ENCODE measurements at regions not wholly inside any gene's neighbourhood (a gene's known extent, or its start where the extent isn't known, plus 50 kb on each side); places are given as distances from the start of the nearest gene placed in this dataset.

DNA sequence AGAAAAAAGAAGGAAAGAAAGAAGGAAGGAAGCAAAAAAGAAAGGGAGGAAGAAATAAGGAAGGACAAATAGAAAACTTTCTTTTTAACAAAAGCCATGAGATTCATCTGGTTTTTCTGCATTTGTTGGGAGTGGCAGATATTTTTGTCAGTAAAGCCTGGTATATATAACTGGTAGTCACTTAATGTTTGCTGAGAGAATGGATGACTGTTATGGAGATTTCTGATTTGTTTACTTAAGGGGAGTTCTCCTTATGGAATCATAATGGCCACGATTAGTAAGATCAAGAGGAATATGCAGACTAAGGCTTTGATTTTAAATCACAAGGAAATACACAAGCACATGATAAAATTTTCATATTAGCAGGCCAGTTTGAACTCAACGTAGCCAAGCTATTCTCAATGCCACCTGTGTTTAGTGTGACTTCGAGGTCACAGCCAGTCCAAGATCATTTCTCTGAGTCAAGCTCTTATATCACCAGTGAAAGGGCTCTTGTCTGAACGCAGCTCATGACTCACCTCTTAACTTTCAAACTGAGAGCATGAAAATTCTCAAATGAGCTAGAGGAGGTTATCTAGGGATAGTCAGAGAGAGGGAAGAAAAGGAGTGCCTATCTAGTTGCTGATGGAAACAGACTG, 445.1 kb upstream of the ZMIZ1 start:
- H3K4me1 Mint-ChIP-seq, result peaks cover 0 to 3% of the 10 kb centered on the region in 2 donors
- H3K27ac Mint-ChIP-seq, result no peak overlapping the region
- no peaks in the 10 kb centered on the region for H3K9me3 Mint-ChIP-seq
- no peaks in the 10 kb centered on the region for H3K36me3 Mint-ChIP-seq
- no peak for DNase-seq
- peaks cover 16 to 21% of the 10 kb centered on the region in 2 donors for H3K27me3 Mint-ChIP-seq
- ATAC-seq (replicated peaks), result no peak
- no peak overlapping the region for H3K4me3 Mint-ChIP-seq

- Mint-ChIP-seq H3K27ac (no peak overlapping the region), H3K4me1 (peaks cover 8 to 12% of the 10 kb centered on the region in 2 donors), H3K4me3 (no peak overlapping the region), H3K36me3 (no peaks in the 10 kb centered on the region), H3K9me3 (no peaks in the 10 kb centered on the region), H3K27me3 (peaks cover 20 to 21% of the 10 kb centered on the region in 2 donors)
- no peak for DNase-seq
- ATAC-seq (replicated peaks), result no peak
Observed at GRCh38 chr10:78624791-78625190, 444.0 kb upstream of the ZMIZ1 start.

- no peak for DNase-seq
- no peak overlapping the region for H3K4me3 Mint-ChIP-seq
- H3K36me3 Mint-ChIP-seq, result no peaks in the 10 kb centered on the region
- H3K4me1 Mint-ChIP-seq, result peaks cover 13 to 22% of the 10 kb centered on the region in 2 donors
- H3K27me3 Mint-ChIP-seq, result peaks cover 7 to 18% of the 10 kb centered on the region in 2 donors
- ATAC-seq (replicated peaks), result no peak
- H3K9me3 Mint-ChIP-seq, result no peaks in the 10 kb centered on the region
- no peak overlapping the region for H3K27ac Mint-ChIP-seq
Observed at GRCh38 chr10:78626471-78626870, 442.3 kb upstream of the ZMIZ1 start.

GRCh38 chr10:78627254-78627795, 441.4 kb upstream of the ZMIZ1 start:
- no peak for ATAC-seq (replicated peaks)

GRCh38 chr10:78628976-78629375, 439.8 kb upstream of the ZMIZ1 start:
- no peaks in the 10 kb centered on the region for H3K36me3 Mint-ChIP-seq
- H3K4me1 Mint-ChIP-seq, result peaks cover 13 to 22% of the 10 kb centered on the region in 2 donors
- no peaks in the 10 kb centered on the region for H3K9me3 Mint-ChIP-seq
- ATAC-seq (replicated peaks) (no peak), DNase-seq (no peak)
- peaks cover 0 to 10% of the 10 kb centered on the region in 2 donors for H3K27me3 Mint-ChIP-seq
- H3K4me3 Mint-ChIP-seq, result no peak overlapping the region
- no peak overlapping the region for H3K27ac Mint-ChIP-seq

More at GRCh38 chr10:78627254-78627795, 441.4 kb upstream of the ZMIZ1 start:
- no peak for DNase-seq
- no peaks in the 10 kb centered on the region for H3K36me3 Mint-ChIP-seq
- no peak overlapping the region for H3K4me3 Mint-ChIP-seq
- H3K9me3 Mint-ChIP-seq, result no peaks in the 10 kb centered on the region
- H3K27me3 Mint-ChIP-seq, result peaks cover 7 to 18% of the 10 kb centered on the region in 2 donors
- H3K27ac Mint-ChIP-seq, result no peak overlapping the region
- H3K4me1 Mint-ChIP-seq, result peaks cover 13 to 22% of the 10 kb centered on the region in 2 donors

GRCh38 chr10:78629773-78630172, 439.0 kb upstream of the ZMIZ1 start:
- Mint-ChIP-seq H3K27ac (no peak overlapping the region), H3K9me3 (no peaks in the 10 kb centered on the region), H3K36me3 (no peaks in the 10 kb centered on the region), H3K4me1 (peaks cover 16 to 28% of the 10 kb centered on the region in 2 donors), H3K27me3 (peaks cover 0 to 10% of the 10 kb centered on the region in 2 donors), H3K4me3 (no peak overlapping the region)
- no peak for ATAC-seq (replicated peaks)
- DNase-seq, result no peak

GRCh38 chr10:78630944-78631838, 437.6 kb upstream of the ZMIZ1 start:
- H3K27me3 Mint-ChIP-seq, result peaks cover 6 to 10% of the 10 kb centered on the region in 2 donors
- H3K36me3 Mint-ChIP-seq, result no peaks in the 10 kb centered on the region
- H3K27ac Mint-ChIP-seq, result no peak overlapping the region
- H3K4me3 Mint-ChIP-seq, result no peak overlapping the region
- peaks cover 16 to 28% of the 10 kb centered on the region in 2 donors for H3K4me1 Mint-ChIP-seq
- ATAC-seq (replicated peaks), result peak; percentile 48 to 74
- no peaks in the 10 kb centered on the region for H3K9me3 Mint-ChIP-seq
- DNase-seq, result no peak

GRCh38 chr10:78634389-78634815, 434.4 kb upstream of the ZMIZ1 start:
- peaks cover 0 to 1% of the 10 kb centered on the region in 2 donors for H3K9me3 Mint-ChIP-seq
- DNase-seq (no peak), ATAC-seq (replicated peaks) (peak; percentile 76 to 83)
- H3K27ac Mint-ChIP-seq, result no peak overlapping the region
- no peaks in the 10 kb centered on the region for H3K36me3 Mint-ChIP-seq
- H3K27me3 Mint-ChIP-seq, result peaks cover 5 to 23% of the 10 kb centered on the region in 2 donors
- H3K4me3 Mint-ChIP-seq, result no peak overlapping the region
- H3K4me1 Mint-ChIP-seq, result peaks cover 10 to 18% of the 10 kb centered on the region in 2 donors

DNA sequence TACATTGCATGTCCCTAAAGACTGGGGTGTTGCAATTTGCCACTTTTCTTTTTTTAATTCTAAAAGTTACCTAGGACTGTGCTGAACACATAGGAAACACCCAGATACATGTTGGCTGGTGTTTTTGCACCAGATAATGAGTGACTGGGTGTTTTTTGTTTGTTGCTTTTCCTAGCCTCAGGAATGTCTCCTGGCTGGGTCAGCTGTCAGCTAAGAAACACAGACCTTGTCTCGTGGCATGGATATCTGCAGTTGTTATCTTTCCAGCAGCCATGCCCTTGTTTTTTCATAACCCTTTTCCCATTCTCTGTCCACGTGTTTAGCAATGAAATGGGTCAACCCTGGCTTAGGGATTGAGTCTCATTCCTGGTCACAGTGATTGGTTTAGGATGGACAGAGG, 433.9 kb upstream of the ZMIZ1 start:
- H3K9me3 Mint-ChIP-seq, result peaks cover 0 to 1% of the 10 kb centered on the region in 2 donors
- no peak overlapping the region for H3K4me3 Mint-ChIP-seq
- no peak for DNase-seq
- H3K36me3 Mint-ChIP-seq, result no peaks in the 10 kb centered on the region
- ATAC-seq (replicated peaks), result no peak
- peaks cover under 1 to 23% of the 10 kb centered on the region in 2 donors for H3K27me3 Mint-ChIP-seq
- peaks cover 7 to 15% of the 10 kb centered on the region in 2 donors for H3K4me1 Mint-ChIP-seq
- H3K27ac Mint-ChIP-seq, result no peak overlapping the region

GRCh38 chr10:78639629-78640028, 429.1 kb upstream of the ZMIZ1 start:
- Mint-ChIP-seq H3K4me3 (no peak overlapping the region), H3K9me3 (peaks cover 3 to 5% of the 10 kb centered on the region in 2 donors), H3K27ac (no peak overlapping the region), H3K4me1 (peaks cover 7% of the 10 kb centered on the region in 2 donors), H3K36me3 (no peaks in the 10 kb centered on the region), H3K27me3 (peaks cover 0 to 23% of the 10 kb centered on the region in 2 donors)
- no peak for ATAC-seq (replicated peaks)
- DNase-seq, result no peak

DNA sequence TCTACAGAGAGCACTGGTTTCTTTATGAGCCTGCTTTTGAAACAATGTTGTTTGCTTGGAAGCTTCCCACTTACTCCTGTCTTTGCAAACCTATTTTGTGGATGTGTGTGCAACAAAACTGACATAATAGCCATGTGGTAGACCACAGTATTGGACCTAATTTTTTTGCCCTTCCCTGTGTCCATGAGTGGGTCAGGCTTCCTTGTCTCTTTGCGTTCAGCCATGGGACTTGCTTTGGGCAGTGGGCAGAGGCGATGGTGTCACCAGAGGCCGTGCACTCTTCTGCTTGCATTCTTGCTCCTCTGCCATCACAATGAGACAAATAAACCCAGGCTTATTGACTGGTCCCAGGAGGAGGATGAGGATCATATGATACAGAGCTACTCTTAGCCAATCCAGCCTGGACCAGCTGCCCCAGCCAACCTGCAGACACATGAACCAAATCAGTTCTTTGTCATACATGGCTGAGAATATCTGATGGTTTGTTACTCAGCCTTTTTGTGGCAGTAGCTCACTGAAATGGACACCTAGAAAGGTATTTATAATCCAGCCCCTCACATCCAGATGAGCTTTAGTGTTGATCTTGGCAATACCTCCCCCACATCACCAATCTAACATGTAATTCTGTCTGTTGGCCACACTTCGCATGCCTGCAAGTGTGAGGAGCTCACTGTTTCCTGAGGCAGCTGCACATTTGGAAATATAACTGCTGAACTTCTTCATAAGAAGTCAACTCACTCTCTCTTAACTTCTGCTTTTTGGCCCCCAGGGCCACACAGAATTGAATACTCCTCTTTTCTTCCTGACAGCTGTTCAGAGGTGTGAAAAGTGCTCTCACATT, 427.8 kb upstream of the ZMIZ1 start:
- no peak for DNase-seq
- Mint-ChIP-seq H3K36me3 (no peaks in the 10 kb centered on the region), H3K27ac (no peak overlapping the region), H3K27me3 (peaks cover 0 to 14% of the 10 kb centered on the region in 2 donors), H3K4me1 (peaks cover 6 to 7% of the 10 kb centered on the region in 2 donors), H3K9me3 (peaks cover 6 to 9% of the 10 kb centered on the region in 2 donors), H3K4me3 (no peak overlapping the region)
- peak; percentile 85 to 88 for ATAC-seq (replicated peaks)

- ATAC-seq (replicated peaks) (peak in 1 of 2 donors; percentile 10), DNase-seq (no peak)
- Mint-ChIP-seq H3K27me3 (peaks cover under 1 to 8% of the 10 kb centered on the region in 2 donors), H3K27ac (no peak overlapping the region), H3K4me3 (no peak overlapping the region), H3K36me3 (no peaks in the 10 kb centered on the region), H3K4me1 (peaks cover 6 to 7% of the 10 kb centered on the region in 2 donors), H3K9me3 (peaks cover 4 to 9% of the 10 kb centered on the region in 2 donors)
Observed at GRCh38 chr10:78641693-78642092, 427.1 kb upstream of the ZMIZ1 start.

GRCh38 chr10:78642269-78642816, 426.4 kb upstream of the ZMIZ1 start:
- peaks cover 4 to 9% of the 10 kb centered on the region in 2 donors for H3K9me3 Mint-ChIP-seq
- no peaks in the 10 kb centered on the region for H3K36me3 Mint-ChIP-seq
- ATAC-seq (replicated peaks), result no peak
- H3K27ac Mint-ChIP-seq, result no peak overlapping the region
- H3K27me3 Mint-ChIP-seq, result peaks cover 4% of the 10 kb centered on the region in 2 donors
- no peak for DNase-seq
- H3K4me1 Mint-ChIP-seq, result peaks cover 6 to 7% of the 10 kb centered on the region in 2 donors
- H3K4me3 Mint-ChIP-seq, result no peak overlapping the region
